IMR-90 (cell line): ENCODE measurements at regions not wholly inside any gene's neighbourhood (a gene's known extent, or its start where the extent isn't known, plus 50 kb on each side); places are given as distances from the start of the nearest gene placed in this dataset.

Source experiments
- ATAC-seq: fragments of 200-7000 bp; cut with Tn5 transposase; 2 replicates; pipeline ENCODE4 v1.9.1; 2020; ENCODE audit warnings: low read depth, mild to moderate bottlenecking, moderate library complexity
- BruUV-seq: library from RNA; stranded (reverse); fragments of 400-500 nt; replicated peaks from 2 replicates; lab custom pipeline; 2021; lab: Mats Ljungman, UMichigan
- CTCF ChIA-PET: fragments of 300-600 bp; formaldehyde crosslinking; extraction: SDS; loops from one replicate; lab custom pipeline; 2021; ENCODE audit warnings: antibody characterized with exemption; lab: Yijun Ruan, JAX
- POLR2A ChIA-PET: fragments of 300-600 bp; sonication (Branson Sonifier 250); formaldehyde crosslinking; loops from one replicate; lab custom pipeline; 2022; ENCODE audit warnings: antibody characterized with exemption; ENCODE audit not compliant: unreplicated experiment; lab: Charles Lee
- DNase-seq: peaks from one replicate; pipeline ENCODE4 v3.0.0; 2013
- H2AFZ ChIP-seq: replicated peaks from 2 replicates; pipeline ENCODE3; 2013; ENCODE audit warnings: low read length, mild to moderate bottlenecking; ENCODE audit not compliant: poor library complexity
- H2AK5ac ChIP-seq: 2 replicates; pipeline ENCODE4 v1.6.1; 2013; ENCODE audit warnings: low read depth, low read length, inconsistent platforms
- H2AK9ac ChIP-seq: replicated peaks from 2 replicates; pipeline ENCODE3; 2013; ENCODE audit warnings: mild to moderate bottlenecking, low read depth, low read length, moderate library complexity; ENCODE audit not compliant: poor library complexity
- H2BK120ac ChIP-seq: 2 replicates; pipeline ENCODE4 v1.6.1; 2013; ENCODE audit warnings: low read depth, low read length, inconsistent platforms
- H2BK15ac ChIP-seq: 3 replicates; pipeline ENCODE4 v1.6.1; 2013; ENCODE audit warnings: low read depth, low read length, inconsistent platforms
- H2BK20ac ChIP-seq: 2 replicates; pipeline ENCODE4 v1.6.1; 2013; ENCODE audit warnings: low read depth, mild to moderate bottlenecking, inconsistent platforms, low read length, moderate library complexity
- H2BK5ac ChIP-seq: 2 replicates; pipeline ENCODE4 v1.6.1; 2013; ENCODE audit warnings: mild to moderate bottlenecking, low read depth, low read length, inconsistent platforms; ENCODE audit not compliant: poor library complexity, severe bottlenecking
- H3K14ac ChIP-seq: replicated peaks from 2 replicates; pipeline ENCODE4 v1.6.1; 2013; ENCODE audit warnings: low read depth, low read length, inconsistent platforms
- H3K18ac ChIP-seq: 2 replicates; pipeline ENCODE4 v1.6.1; 2013; ENCODE audit warnings: low read depth, low read length, control low read depth
- H3K23ac ChIP-seq: 2 replicates; pipeline ENCODE4 v1.6.1; 2013; ENCODE audit warnings: low read depth, low read length, inconsistent platforms
- H3K27ac ChIP-seq: 2 replicates; pipeline ENCODE4 v1.5.1; 2013; ENCODE audit warnings: mild to moderate bottlenecking, control low read depth, low read length; ENCODE audit not compliant: insufficient read depth
- H3K27me3 ChIP-seq: 2 replicates; pipeline ENCODE4 v1.6.1; 2013; ENCODE audit warnings: low read length; ENCODE audit not compliant: control insufficient read depth, insufficient read depth
- H3K36me3 ChIP-seq: 2 replicates; pipeline ENCODE4 v1.6.1; 2013; ENCODE audit warnings: low read length, mixed read lengths; ENCODE audit not compliant: control insufficient read depth, insufficient read depth
- H3K4ac ChIP-seq: 2 replicates; pipeline ENCODE4 v1.6.1; 2013; ENCODE audit warnings: low read depth, low read length, inconsistent platforms
- H3K4me1 ChIP-seq: 2 replicates; pipeline ENCODE4 v1.6.1; 2013; ENCODE audit warnings: low read length, mixed read lengths; ENCODE audit not compliant: control insufficient read depth, insufficient read depth
- H3K4me2 ChIP-seq: 2 replicates; pipeline ENCODE4 v1.6.1; 2013; ENCODE audit warnings: low read depth, mild to moderate bottlenecking, control low read depth, low read length, moderate library complexity
- H3K4me3 ChIP-seq: 2 replicates; pipeline ENCODE4 v1.5.1; 2013; ENCODE audit warnings: low read depth, mild to moderate bottlenecking, control low read depth, low read length, moderate library complexity; ENCODE audit not compliant: insufficient read depth
- H3K56ac ChIP-seq: 2 replicates; pipeline ENCODE4 v1.6.1; 2013; ENCODE audit warnings: low read length, inconsistent platforms; ENCODE audit not compliant: insufficient read depth; ENCODE audit errors: extremely low read depth
- H3K79me1 ChIP-seq, 2 experiments: 2 replicates each; pipeline ENCODE4 v1.6.1; 2013; ENCODE audit warnings: low read length in 2 of 2, inconsistent platforms in 1 of 2, low read depth in 1 of 2
- H3K9ac ChIP-seq: 2 replicates; pipeline ENCODE4 v1.6.1; 2013; ENCODE audit warnings: low read depth, low read length, control low read depth
- H3K9me1 ChIP-seq: 2 replicates; pipeline ENCODE4 v1.6.1; 2013; ENCODE audit warnings: low read length, inconsistent platforms; ENCODE audit not compliant: insufficient read depth
- H3K9me3 ChIP-seq: 2 replicates; pipeline ENCODE4 v1.6.1; 2013; ENCODE audit warnings: low read length; ENCODE audit not compliant: control insufficient read depth, insufficient read depth
- H4K20me1 ChIP-seq: 2 replicates; pipeline ENCODE4 v1.6.1; 2013; ENCODE audit warnings: low read length, inconsistent platforms; ENCODE audit not compliant: insufficient read depth
- H4K5ac ChIP-seq: 2 replicates; pipeline ENCODE4 v1.6.1; 2013; ENCODE audit warnings: mild to moderate bottlenecking, low read depth, low read length, control low read depth
- H4K8ac ChIP-seq, 2 experiments: 2 replicates each; pipeline ENCODE4 v1.6.1; 2013; ENCODE audit warnings: low read depth in 2 of 2, low read length in 2 of 2, control low read depth in 1 of 2, inconsistent platforms in 1 of 2
- H4K91ac ChIP-seq: 2 replicates; pipeline ENCODE4 v1.6.1; 2013; ENCODE audit warnings: low read depth, low read length, inconsistent platforms; ENCODE audit not compliant: insufficient read depth
- BHLHE40 ChIP-seq: fragments of 150-350 bp; IDR thresholded peaks from 2 replicates; pipeline ENCODE4 v1.6.1; 2016; ENCODE audit warnings: mild to moderate bottlenecking, low read depth, low read length
- CEBPB ChIP-seq: IDR thresholded peaks from 2 replicates; pipeline ENCODE4 v1.6.1; 2012; ENCODE audit warnings: low read depth, low read length, improper control_type of control experiment
- FOS ChIP-seq: fragments of 150-350 bp; IDR thresholded peaks from 2 replicates; pipeline ENCODE4 v1.6.1; 2016; ENCODE audit warnings: low read depth, low read length
- MAFK ChIP-seq: IDR thresholded peaks from 2 replicates; pipeline ENCODE4 v1.6.1; 2012; ENCODE audit warnings: low read depth, low read length, improper control_type of control experiment
- MXI1 ChIP-seq: IDR thresholded peaks from 2 replicates; pipeline ENCODE4 v1.6.1; 2012; ENCODE audit warnings: low read depth, mild to moderate bottlenecking, low read length, moderate library complexity, borderline replicate concordance
- POLR2A ChIP-seq: IDR thresholded peaks from 2 replicates; pipeline ENCODE4 v1.6.1; 2012; ENCODE audit warnings: mild to moderate bottlenecking, low read depth, low read length
- RAD21 ChIP-seq: IDR thresholded peaks from 2 replicates; pipeline ENCODE4 v1.6.1; 2012; ENCODE audit warnings: low read length, improper control_type of control experiment
- RFX5 ChIP-seq: IDR thresholded peaks from 2 replicates; pipeline ENCODE4 v1.8.0; 2012; ENCODE audit warnings: low read depth, mild to moderate bottlenecking, low read length, moderate library complexity
- SMC3 ChIP-seq: fragments of 150-350 bp; IDR thresholded peaks from 2 replicates; pipeline ENCODE4 v1.6.1; 2016; ENCODE audit warnings: low read depth, mild to moderate bottlenecking, antibody characterized with exemption, low read length, moderate library complexity
- USF2 ChIP-seq: fragments of 150-350 bp; IDR thresholded peaks from 2 replicates; pipeline ENCODE4 v1.6.1; 2017; ENCODE audit warnings: mild to moderate bottlenecking, antibody characterized with exemption, low read length, low read depth
- WGBS, 2 experiments: methylation state at CpG; one replicate each; pipeline versions ENCODE4 v1.1.5 to v1.1.7; 2013; ENCODE audit warnings: missing lambda C conversion rate in 2 of 2; ENCODE audit not compliant: insufficient read length in 1 of 2; ENCODE audit errors: extremely low coverage in 2 of 2; 5-methylcytosine and 5-hydroxymethylcytosine counted together
- dilution Hi-C: fragments of 300-500 bp; cut with HindIII; formaldehyde crosslinking; loops from one replicate; pipeline ENCODE4 v1.14.3; 2018; ENCODE audit warnings: low sequenced_read_pairs; ENCODE audit not compliant: unreplicated experiment
- in situ Hi-C: fragments of 300-500 bp; cut with MboI; formaldehyde crosslinking; loops from 3 replicates; pipeline ENCODE4 v1.14.3; 2019; ENCODE audit warnings: low sequenced_read_pairs, inconsistent platforms, mixed read lengths
- intact Hi-C: fragments of 100-400 bp; cut with micrococcal nuclease; formaldehyde crosslinking; loops from 2 replicates; pipeline ENCODE4 v1.10.0; 2022
- TF ChIP-seq, protein P1 (sequence below): conservative IDR thresholded peaks from 2 replicates; pipeline ENCODE4 v1.5.1; 2012; ENCODE audit warnings: mild to moderate bottlenecking, low read depth, low read length, improper control_type of control experiment

DNA sequence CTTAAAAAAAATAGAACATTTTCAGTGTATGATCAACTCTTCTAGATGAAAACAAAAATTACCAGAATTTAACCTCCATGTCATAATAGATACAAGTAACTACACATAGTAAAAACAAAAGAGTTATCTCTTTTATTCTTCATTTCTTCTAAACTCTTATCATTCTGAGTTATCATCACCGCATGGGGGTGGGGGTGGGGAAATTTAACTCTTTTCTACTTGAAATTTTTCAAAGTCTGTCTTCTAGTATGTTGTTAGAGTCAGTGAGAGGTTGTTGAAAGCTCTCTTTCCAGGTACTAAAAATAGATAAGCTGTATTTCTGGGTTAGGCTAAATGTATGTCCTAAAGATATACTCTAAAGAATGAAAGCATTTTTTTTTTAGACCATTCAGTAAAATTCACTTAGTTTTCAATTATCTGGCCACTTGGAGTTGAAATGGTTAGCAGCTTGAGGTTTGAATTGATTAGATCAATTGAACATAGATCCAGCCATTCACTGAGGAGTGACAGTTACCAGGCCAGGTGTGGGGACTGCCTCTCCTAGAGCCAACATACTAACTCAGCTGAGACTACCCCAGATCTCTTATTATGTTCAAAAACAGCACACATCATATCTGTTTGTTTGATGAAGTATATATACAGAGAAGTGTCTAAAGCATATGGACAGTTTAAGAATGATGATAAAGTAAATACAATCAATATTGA lies 220.7 kb downstream of the IKZF2 start:
- Histone ChIP-seq H2AK9ac (no peak overlapping the region), H3K27me3 (no peaks in the 10 kb centered on the region), H2BK5ac (no peak overlapping the region), H3K14ac (no peak overlapping the region), H3K36me3 (no peaks in the 10 kb centered on the region), H4K91ac (no peak overlapping the region), H2BK20ac (no peak overlapping the region), H3K4me3 (no peak overlapping the region), H3K23ac (no peak overlapping the region), H2AK5ac (no peak overlapping the region), H3K9me1 (peaks cover 3% of the 10 kb centered on the region; the same call in 1 of the 2 replicates), H2BK120ac (no peak overlapping the region), H3K9ac (no peak overlapping the region), H2AFZ (no peak overlapping the region), H3K56ac (no peak overlapping the region), H3K18ac (no peak overlapping the region), H3K79me1 (no peaks in the 10 kb centered on the region), H3K4ac (no peak overlapping the region), H4K5ac (no peak overlapping the region), H3K27ac (no peak overlapping the region), H3K9me3 (no peaks in the 10 kb centered on the region), H4K20me1 (no peaks in the 10 kb centered on the region), H4K8ac (no peak overlapping the region), H3K4me2 (no peak overlapping the region), H3K4me1 (peaks cover 5% of the 10 kb centered on the region), H2BK15ac (no peak overlapping the region)
- ATAC-seq (no peak), DNase-seq (no peak)
- WGBS, 2 experiments, result no CpG with 5 or more reads among the region's 1 CpG
- CTCF ChIA-PET, result no interaction called here
- in situ Hi-C loops, result no loop called here
- TF ChIP-seq BHLHE40 (no peak), RFX5 (no peak), USF2 (no peak), CEBPB (no peak), MXI1 (no peak), FOS (no peak), MAFK (no peak), RAD21 (no peak), SMC3 (no peak), POLR2A (no peak)
- TF ChIP-seq, protein P1, sequence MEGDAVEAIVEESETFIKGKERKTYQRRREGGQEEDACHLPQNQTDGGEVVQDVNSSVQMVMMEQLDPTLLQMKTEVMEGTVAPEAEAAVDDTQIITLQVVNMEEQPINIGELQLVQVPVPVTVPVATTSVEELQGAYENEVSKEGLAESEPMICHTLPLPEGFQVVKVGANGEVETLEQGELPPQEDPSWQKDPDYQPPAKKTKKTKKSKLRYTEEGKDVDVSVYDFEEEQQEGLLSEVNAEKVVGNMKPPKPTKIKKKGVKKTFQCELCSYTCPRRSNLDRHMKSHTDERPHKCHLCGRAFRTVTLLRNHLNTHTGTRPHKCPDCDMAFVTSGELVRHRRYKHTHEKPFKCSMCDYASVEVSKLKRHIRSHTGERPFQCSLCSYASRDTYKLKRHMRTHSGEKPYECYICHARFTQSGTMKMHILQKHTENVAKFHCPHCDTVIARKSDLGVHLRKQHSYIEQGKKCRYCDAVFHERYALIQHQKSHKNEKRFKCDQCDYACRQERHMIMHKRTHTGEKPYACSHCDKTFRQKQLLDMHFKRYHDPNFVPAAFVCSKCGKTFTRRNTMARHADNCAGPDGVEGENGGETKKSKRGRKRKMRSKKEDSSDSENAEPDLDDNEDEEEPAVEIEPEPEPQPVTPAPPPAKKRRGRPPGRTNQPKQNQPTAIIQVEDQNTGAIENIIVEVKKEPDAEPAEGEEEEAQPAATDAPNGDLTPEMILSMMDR, result no peak
- dilution Hi-C loops, result no loop called here
- intact Hi-C loops, result no loop called here
- POLR2A ChIA-PET, result no interaction called here
- no TSS peak for BruUV-seq
